Uterus (tissue), 2 donors: ENCODE measurements at regions not wholly inside any gene's neighbourhood (a gene's known extent, or its start where the extent isn't known, plus 50 kb on each side); places are given as distances from the start of the nearest gene placed in this dataset.

Experiments
- POLR2A ChIP-seq, 2 donors: fragments of 450-650 bp; IDR thresholded peaks; one replicate each; pipeline ENCODE4 v1.6.1; 2016; ENCODE audit warnings: antibody characterized with exemption in 2 of 2, mild to moderate bottlenecking in 1 of 2, moderate library complexity in 1 of 2
- TF ChIP-seq, protein P1 (sequence below), 4 experiments: fragments of 200-600 bp in 2 of 4; fragments of 450-650 bp in 2 of 4; sonication (generic) in 2 of 4; IDR thresholded peaks; one replicate each; pipeline ENCODE4 v1.5.1; 2016 to 2019; ENCODE audit warnings: antibody characterized with exemption in 4 of 4, mild to moderate bottlenecking in 2 of 4, moderate library complexity in 1 of 4

- TF ChIP-seq, protein P1, sequence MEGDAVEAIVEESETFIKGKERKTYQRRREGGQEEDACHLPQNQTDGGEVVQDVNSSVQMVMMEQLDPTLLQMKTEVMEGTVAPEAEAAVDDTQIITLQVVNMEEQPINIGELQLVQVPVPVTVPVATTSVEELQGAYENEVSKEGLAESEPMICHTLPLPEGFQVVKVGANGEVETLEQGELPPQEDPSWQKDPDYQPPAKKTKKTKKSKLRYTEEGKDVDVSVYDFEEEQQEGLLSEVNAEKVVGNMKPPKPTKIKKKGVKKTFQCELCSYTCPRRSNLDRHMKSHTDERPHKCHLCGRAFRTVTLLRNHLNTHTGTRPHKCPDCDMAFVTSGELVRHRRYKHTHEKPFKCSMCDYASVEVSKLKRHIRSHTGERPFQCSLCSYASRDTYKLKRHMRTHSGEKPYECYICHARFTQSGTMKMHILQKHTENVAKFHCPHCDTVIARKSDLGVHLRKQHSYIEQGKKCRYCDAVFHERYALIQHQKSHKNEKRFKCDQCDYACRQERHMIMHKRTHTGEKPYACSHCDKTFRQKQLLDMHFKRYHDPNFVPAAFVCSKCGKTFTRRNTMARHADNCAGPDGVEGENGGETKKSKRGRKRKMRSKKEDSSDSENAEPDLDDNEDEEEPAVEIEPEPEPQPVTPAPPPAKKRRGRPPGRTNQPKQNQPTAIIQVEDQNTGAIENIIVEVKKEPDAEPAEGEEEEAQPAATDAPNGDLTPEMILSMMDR (IDR thresholded peaks at IDR 0.05): no peak
- no peak for TF ChIP-seq POLR2A (IDR thresholded peaks at IDR 0.05)
Measured at GRCh38 chr22:48984639-48985038, 843.0 kb downstream of the BRD1 start.
